Heart left ventricle (tissue), 13 donors: ENCODE measurements at regions not wholly inside any gene's neighbourhood (a gene's known extent, or its start where the extent isn't known, plus 50 kb on each side); places are given as distances from the start of the nearest gene placed in this dataset.

Experiments
- CTCF ChIP-seq, 12 donors: fragments of 200-600 bp; sonication (generic) in 4 of 12; IDR thresholded peaks; one replicate each; pipeline versions ENCODE4 v1.5.0 to v1.8.0; 2018 to 2022; ENCODE audit warnings: antibody characterized with exemption in 12 of 12, mild to moderate bottlenecking in 5 of 12
- POLR2A ChIP-seq, 2 donors: fragments of 450-650 bp; IDR thresholded peaks; one replicate each; pipeline ENCODE4 v1.6.1; 2017; ENCODE audit warnings: antibody characterized with exemption in 2 of 2, mild to moderate bottlenecking in 2 of 2, moderate library complexity in 2 of 2
- donor health status: ischemic (EF 13 %, LVEDD 7.1; RV severe dilation, severe dysfunction).
- donor health status: DM: no; HTN: yes; CAD: no.
- donor health status: DM: no; HTN: no; CAD: no.
- donor health status: ischemic (EF 25% LVEDD 6.9; RV normal size, moderate dysfunction).
- donor health status: ischemic (EF 25% LVEDD 5.7; RV mildly dilated, moderate dysfunction).
- donor health status: ischemic (EF 35%, LVEDD 5.7; RV mildly dilated, moderate dysfunction).
- donor health status: nonischemic (EF 11% LVEDD 7.7; RV severe dilation, severe dysfunction).
- donor health status: DM: yes; HTN: yes; CAD: no.
- donor health status: PGD.
- donor health status: ischemic (EF 29% LVEDD 5.4; RV normal size, mild dysfunction).
- donor health status: nonischemic (EF 23%, LVEDD 6.1; RV moderate dilation, normal function).

GRCh38 chr5:99686538-99686937 is 757.7 kb upstream of the CHD1 start:
- TF ChIP-seq CTCF (IDR thresholded peaks at IDR 0.05) (no peak), POLR2A (IDR thresholded peaks at IDR 0.05) (no peak)
